B cell (primary cell): ENCODE measurements at regions not wholly inside any gene's neighbourhood (a gene's known extent, or its start where the extent isn't known, plus 50 kb on each side); places are given as distances from the start of the nearest gene placed in this dataset.

Source experiments
- ATAC-seq: fragments of 200-7000 bp; cut with Tn5 transposase; one replicate; pipeline ENCODE4 v1.10.0; 2021; ENCODE audit warnings: low read depth, mild to moderate bottlenecking, moderate number of reproducible peaks, moderate library complexity
- CTCF ChIA-PET: fragments of 350-600 bp; sonication (Branson Sonifier 250); formaldehyde crosslinking; loops from one replicate; lab custom pipeline; 2021; ENCODE audit warnings: antibody characterized with exemption, inconsistent platforms; lab: Charles Lee
- POLR2A ChIA-PET: fragments of 350-600 bp; sonication (Branson Sonifier 250); formaldehyde crosslinking; loops from one replicate; lab custom pipeline; 2021; ENCODE audit warnings: antibody characterized with exemption; lab: Charles Lee
- DNase-seq: peaks from one replicate; pipeline ENCODE4 v3.0.0; 2013
- H2AFZ ChIP-seq: 2 replicates; pipeline ENCODE4 v1.6.1; 2012; ENCODE audit warnings: mild to moderate bottlenecking, low read depth, low read length; ENCODE audit not compliant: insufficient read depth, poor library complexity, severe bottlenecking
- H3K27ac ChIP-seq, 2 donors: 1 replicate in 1 of 2; 2 replicates in 1 of 2; pipeline ENCODE4 v1.5.1; 2012 to 2013; ENCODE audit warnings: low read length in 2 of 2, mild to moderate bottlenecking in 2 of 2, moderate library complexity in 1 of 2
- H3K27me3 ChIP-seq, 4 experiments: fragments of 200-600 bp in 1 of 4; sonication (generic) in 1 of 4; replicated peaks in 1 of 4; 1 replicate in 2 of 4; 2 replicates in 2 of 4; pipeline versions ENCODE4 v1.6.1 to v1.7.0; 2013 to 2016; ENCODE audit warnings: low read length in 3 of 4, mild to moderate bottlenecking in 2 of 4, mixed read lengths in 1 of 4, moderate library complexity in 1 of 4; ENCODE audit not compliant: insufficient read depth in 4 of 4, control insufficient read depth in 3 of 4; ENCODE audit errors: control extremely low read depth in 1 of 4
- H3K36me3 ChIP-seq, 2 experiments: replicated peaks in 1 of 2; 1 replicate in 1 of 2; 2 replicates in 1 of 2; pipeline versions ENCODE4 v1.6.1 to v1.7.1; 2013; ENCODE audit warnings: low read length in 1 of 2; ENCODE audit not compliant: insufficient read depth in 2 of 2, control insufficient read depth in 1 of 2; ENCODE audit errors: control extremely low read depth in 1 of 2, extremely low read depth in 1 of 2
- H3K4me1 ChIP-seq, 2 donors: fragments of 200-600 bp in 1 of 2; sonication (generic) in 1 of 2; 1 replicate in 1 of 2; 2 replicates in 1 of 2; pipeline versions ENCODE4 v1.5.1 to v1.6.1; 2013 to 2017; ENCODE audit warnings: low read length in 2 of 2; ENCODE audit not compliant: control insufficient read depth in 2 of 2, insufficient read depth in 2 of 2
- H3K4me2 ChIP-seq: replicated peaks from 2 replicates; pipeline ENCODE3; 2012; ENCODE audit warnings: mild to moderate bottlenecking, low read depth, low read length; ENCODE audit not compliant: poor library complexity, severe bottlenecking
- H3K4me3 ChIP-seq, 5 experiments: fragments of 200-600 bp in 1 of 5; sonication (generic) in 1 of 5; 1 replicate in 3 of 5; 2 replicates in 2 of 5; pipeline versions ENCODE4 v1.5.1 to v1.7.0; 2011 to 2016; ENCODE audit warnings: low read length in 4 of 5, mild to moderate bottlenecking in 4 of 5, low read depth in 2 of 5, control low read depth in 1 of 5, moderate library complexity in 1 of 5; ENCODE audit not compliant: insufficient read depth in 1 of 5; ENCODE audit errors: control extremely low read depth in 1 of 5, extremely low read depth in 1 of 5
- H3K79me2 ChIP-seq: fragments of 200-600 bp; sonication (generic); one replicate; pipeline ENCODE4 v1.6.0; 2016; ENCODE audit warnings: low read length; ENCODE audit not compliant: control insufficient read depth, insufficient read depth
- H3K9ac ChIP-seq: fragments of 200-600 bp; sonication (generic); 2 replicates; pipeline ENCODE4 v1.6.1; 2017; ENCODE audit warnings: mild to moderate bottlenecking, low read length, moderate library complexity
- H3K9me3 ChIP-seq, 3 donors: one replicate each; pipeline versions ENCODE4 v1.6.1 to v1.7.1; 2013; ENCODE audit warnings: low read length in 2 of 3; ENCODE audit not compliant: control insufficient read depth in 2 of 3, insufficient read depth in 1 of 3; ENCODE audit errors: control extremely low read depth in 1 of 3
- H4K20me1 ChIP-seq: 2 replicates; pipeline ENCODE4 v1.6.0; 2012; ENCODE audit warnings: mild to moderate bottlenecking, low read length; ENCODE audit not compliant: insufficient read depth, control insufficient read depth, poor library complexity, severe bottlenecking
- H3K27ac Mint-ChIP-seq: one replicate; pipeline ENCODE4 v1.8.0; 2021; ENCODE audit warnings: mixed read lengths
- H3K27me3 Mint-ChIP-seq: one replicate; pipeline ENCODE4 v1.8.0; 2021; ENCODE audit warnings: mixed read lengths
- H3K4me1 Mint-ChIP-seq: one replicate; pipeline ENCODE4 v1.8.0; 2021; ENCODE audit warnings: mixed read lengths
- H3K4me3 Mint-ChIP-seq: one replicate; pipeline ENCODE4 v1.8.0; 2021; ENCODE audit warnings: mixed read lengths
- H3K9me3 Mint-ChIP-seq: one replicate; pipeline ENCODE4 v1.8.0; 2022; ENCODE audit warnings: mixed read lengths; ENCODE audit not compliant: insufficient read depth
- EZH2 ChIP-seq: IDR thresholded peaks from 2 replicates; pipeline ENCODE4 v1.6.1; 2012; ENCODE audit warnings: borderline replicate concordance, low read depth, mild to moderate bottlenecking, moderate library complexity, low read length; ENCODE audit not compliant: insufficient read depth, poor library complexity, severe bottlenecking
- WGBS: methylation state at CpG from one replicate; pipeline ENCODE4 v1.1.5; 2013; ENCODE audit warnings: missing lambda C conversion rate; ENCODE audit not compliant: insufficient coverage; 5-methylcytosine and 5-hydroxymethylcytosine counted together
- intact Hi-C: fragments of 100-400 bp; cut with micrococcal nuclease; formaldehyde crosslinking; loops from one replicate; pipeline ENCODE4 v1.10.0; 2022
- TF ChIP-seq, protein P1 (sequence below): fragments of 200-600 bp; IDR thresholded peaks from one replicate; pipeline ENCODE4 v1.8.0; 2022; ENCODE audit warnings: antibody characterized with exemption, mild to moderate bottlenecking

DNA sequence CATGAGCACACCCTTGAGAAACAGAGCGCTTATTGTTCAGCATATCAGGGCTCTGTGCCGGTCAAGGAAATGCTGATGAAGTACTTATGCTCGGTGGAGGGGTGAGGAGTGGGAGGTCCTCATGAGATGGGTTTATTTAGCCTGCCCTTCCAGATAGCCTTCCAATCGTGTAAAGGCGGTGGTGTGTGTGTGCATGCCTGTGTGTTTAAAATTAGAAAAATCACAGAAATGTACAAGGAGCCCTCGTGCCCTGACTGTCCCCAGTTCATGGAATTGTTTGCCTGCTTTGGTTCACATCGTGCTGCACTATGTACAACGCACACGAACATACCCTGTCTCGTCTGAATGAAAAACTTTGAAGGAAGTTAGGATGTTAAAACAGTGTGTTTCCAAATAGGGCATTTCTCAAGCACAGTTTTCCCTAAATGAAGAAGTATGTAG lies 158.6 kb downstream of the AQP4 start:
- no peaks in the 10 kb centered on the region for H3K79me2 ChIP-seq
- ATAC-seq (no peak), DNase-seq (no peak)
- H3K4me1 Mint-ChIP-seq = no peaks in the 10 kb centered on the region
- H3K9ac ChIP-seq = no peak overlapping the region
- no peak overlapping the region for H3K27ac Mint-ChIP-seq
- no peaks in the 10 kb centered on the region for H3K36me3 ChIP-seq
- POLR2A ChIA-PET = no interaction called here
- peaks cover 0 to 3% (median 0%) of the 10 kb centered on the region in 4 experiments for H3K27me3 ChIP-seq
- CTCF ChIA-PET = no interaction called here
- no peak overlapping the region for H2AFZ ChIP-seq
- H3K4me3 Mint-ChIP-seq = no peak overlapping the region
- no peak overlapping the region for H3K27ac ChIP-seq
- no peak overlapping the region for H3K4me2 ChIP-seq
- TF ChIP-seq, protein P1, sequence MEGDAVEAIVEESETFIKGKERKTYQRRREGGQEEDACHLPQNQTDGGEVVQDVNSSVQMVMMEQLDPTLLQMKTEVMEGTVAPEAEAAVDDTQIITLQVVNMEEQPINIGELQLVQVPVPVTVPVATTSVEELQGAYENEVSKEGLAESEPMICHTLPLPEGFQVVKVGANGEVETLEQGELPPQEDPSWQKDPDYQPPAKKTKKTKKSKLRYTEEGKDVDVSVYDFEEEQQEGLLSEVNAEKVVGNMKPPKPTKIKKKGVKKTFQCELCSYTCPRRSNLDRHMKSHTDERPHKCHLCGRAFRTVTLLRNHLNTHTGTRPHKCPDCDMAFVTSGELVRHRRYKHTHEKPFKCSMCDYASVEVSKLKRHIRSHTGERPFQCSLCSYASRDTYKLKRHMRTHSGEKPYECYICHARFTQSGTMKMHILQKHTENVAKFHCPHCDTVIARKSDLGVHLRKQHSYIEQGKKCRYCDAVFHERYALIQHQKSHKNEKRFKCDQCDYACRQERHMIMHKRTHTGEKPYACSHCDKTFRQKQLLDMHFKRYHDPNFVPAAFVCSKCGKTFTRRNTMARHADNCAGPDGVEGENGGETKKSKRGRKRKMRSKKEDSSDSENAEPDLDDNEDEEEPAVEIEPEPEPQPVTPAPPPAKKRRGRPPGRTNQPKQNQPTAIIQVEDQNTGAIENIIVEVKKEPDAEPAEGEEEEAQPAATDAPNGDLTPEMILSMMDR = no peak
- TF ChIP-seq EZH2 = no peak
- H3K4me3 ChIP-seq = no peak overlapping the region
- H3K27me3 Mint-ChIP-seq = peaks cover 7% of the 10 kb centered on the region
- no peaks in the 10 kb centered on the region for H4K20me1 ChIP-seq
- H3K9me3 ChIP-seq = no peaks in the 10 kb centered on the region
- intact Hi-C loops = no loop called here
- 87% methylated on average over 7 of the region's 10 CpGs for WGBS
- no peaks in the 10 kb centered on the region for H3K4me1 ChIP-seq
- no peaks in the 10 kb centered on the region for H3K9me3 Mint-ChIP-seq

DNA sequence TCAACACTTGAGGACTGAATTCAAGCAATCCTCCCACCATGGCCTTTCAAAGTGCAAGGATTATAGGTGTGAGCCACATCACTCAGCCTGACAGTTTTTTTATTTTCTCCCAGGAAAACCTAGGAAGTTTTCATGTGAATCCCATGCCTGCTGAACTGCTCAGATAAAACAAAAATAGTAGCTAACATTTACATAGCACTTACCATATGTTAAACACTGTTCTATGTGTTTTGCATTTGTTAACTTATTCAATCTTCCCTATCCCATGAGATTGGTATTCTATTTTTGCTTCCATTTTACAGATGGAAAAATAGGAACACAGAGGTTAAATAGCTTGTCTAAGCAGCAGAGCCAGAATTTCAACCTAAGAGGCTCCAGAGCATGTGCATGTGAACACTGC lies 157.4 kb upstream of the KCTD1 start:
- Histone ChIP-seq H4K20me1 (no peaks in the 10 kb centered on the region), H3K9me3 (no peaks in the 10 kb centered on the region), H3K4me1 (no peaks in the 10 kb centered on the region), H3K36me3 (no peaks in the 10 kb centered on the region), H3K4me2 (no peak overlapping the region), H3K9ac (no peak overlapping the region), H3K4me3 (no peak overlapping the region), H3K27ac (no peak overlapping the region), H2AFZ (no peak overlapping the region), H3K27me3 (peaks cover 0 to 3% (median 0%) of the 10 kb centered on the region in 4 experiments), H3K79me2 (no peaks in the 10 kb centered on the region)
- intact Hi-C loops = no loop called here
- ChIA-PET CTCF (no interaction called here), POLR2A (no interaction called here)
- ATAC-seq (no peak), DNase-seq (no peak)
- Mint-ChIP-seq H3K9me3 (no peaks in the 10 kb centered on the region), H3K4me3 (no peak overlapping the region), H3K4me1 (no peaks in the 10 kb centered on the region), H3K27me3 (peaks cover 7% of the 10 kb centered on the region), H3K27ac (no peak overlapping the region)
- TF ChIP-seq, protein P1 = no peak
- no peak for TF ChIP-seq EZH2
